ENCODE measurements at regions not wholly inside any gene's neighbourhood (a gene's known extent, or its start where the extent isn't known, plus 50 kb on each side); places are given as distances from the start of the nearest gene placed in this dataset.

DNA sequence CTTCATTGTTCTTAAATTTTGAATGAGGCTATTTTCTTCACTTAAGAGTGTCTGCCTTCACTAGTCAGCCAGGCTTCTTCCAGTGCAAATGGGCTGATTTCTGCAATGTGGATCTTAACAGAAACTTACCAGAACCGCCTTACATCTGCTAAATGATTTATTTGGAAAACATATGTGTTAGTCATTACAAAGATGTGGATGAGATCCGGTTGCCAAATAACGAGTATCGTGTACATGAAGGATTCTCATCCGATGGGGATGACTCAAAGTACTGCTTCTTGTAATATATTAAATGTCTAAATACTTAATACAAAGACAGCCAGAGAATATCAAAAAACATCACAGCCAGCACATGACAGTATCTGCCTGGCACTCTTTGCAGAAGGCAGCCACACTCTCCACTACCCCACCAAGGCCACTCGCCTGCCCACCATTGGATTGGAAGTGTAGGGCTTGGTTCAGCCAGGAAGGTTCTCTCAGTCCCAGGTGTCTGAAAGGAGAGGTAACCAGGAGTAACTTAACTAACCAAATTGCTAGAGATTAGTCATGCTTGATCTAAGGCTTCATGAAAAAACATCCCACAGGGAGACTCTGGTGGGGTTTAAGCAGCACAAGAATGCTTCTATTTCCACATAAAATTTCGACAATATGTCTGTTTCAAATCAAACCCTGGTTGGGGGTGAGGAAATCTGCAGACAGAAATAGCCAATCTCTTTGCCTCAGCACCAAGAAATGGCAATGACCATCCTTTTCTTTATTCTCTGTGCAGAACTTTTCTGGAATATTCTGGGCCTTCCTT lies 174.8 kb downstream of the GADD45G start:
- H3K14ac ChIP-seq (ENCODE audit: low read length in 2 of 2): no peak overlapping the region
- H2AFZ ChIP-seq (ENCODE audit: low read depth, low read length): no peak overlapping the region
- peak overlapping the region; percentile 29 for H3K9ac ChIP-seq (ENCODE audit: low read length)
- H3K27me3 ChIP-seq (ENCODE audit: control insufficient read depth in 1 of 2, insufficient read depth in 1 of 2, low read length in 2 of 2): peaks cover 13 to 39% of the 10 kb centered on the region in 2 experiments
- no peak overlapping the region for H2BK5ac ChIP-seq (ENCODE audit: low read depth, low read length, poor library complexity, severe bottlenecking)
- H4K91ac ChIP-seq (ENCODE audit: low read length): no peak overlapping the region
- no peak overlapping the region for H3K27ac ChIP-seq (ENCODE audit: low read length, poor library complexity, severe bottlenecking)
- H2BK15ac ChIP-seq (ENCODE audit: low read depth, poor library complexity, severe bottlenecking): no peak overlapping the region
- no peak overlapping the region for H4K8ac ChIP-seq (ENCODE audit: low read length)
- no peak overlapping the region for H2BK120ac ChIP-seq (ENCODE audit: low read depth, low read length)
- H3K9me3 ChIP-seq (ENCODE audit: control insufficient read depth, low read length): no peaks in the 10 kb centered on the region
- no peak overlapping the region for H3K4me3 ChIP-seq (ENCODE audit: insufficient read depth in 1 of 2, low read depth in 1 of 2, low read length in 2 of 2)
- no peaks in the 10 kb centered on the region for H3K79me1 ChIP-seq (replicated peaks; ENCODE audit: low read length, poor library complexity, severe bottlenecking)
- H2BK12ac ChIP-seq (ENCODE audit: low read length in 2 of 2): no peak overlapping the region
- 100% methylated on average over 1 of the region's 7 CpGs for WGBS
- H3K18ac ChIP-seq (ENCODE audit: low read depth in 1 of 2, low read length in 2 of 2): no peak overlapping the region
- peaks cover 6% of the 10 kb centered on the region for H3K4me1 ChIP-seq (ENCODE audit: control insufficient read depth, insufficient read depth, low read depth, low read length)
- DNase-seq: peak; percentile 28
- H3K4me2 ChIP-seq (ENCODE audit: low read length, poor library complexity, severe bottlenecking): no peak overlapping the region
- H3K36me3 ChIP-seq (ENCODE audit: control insufficient read depth in 1 of 2, insufficient read depth in 2 of 2, low read depth in 1 of 2, low read length in 2 of 2): no peaks in the 10 kb centered on the region
- H2AK5ac ChIP-seq (ENCODE audit: low read length, severe bottlenecking): no peak overlapping the region
- H3K23ac ChIP-seq (ENCODE audit: low read length in 2 of 2): no peak overlapping the region
- H3K4ac ChIP-seq (ENCODE audit: low read depth in 1 of 2, low read length in 2 of 2): no peak overlapping the region

DNA sequence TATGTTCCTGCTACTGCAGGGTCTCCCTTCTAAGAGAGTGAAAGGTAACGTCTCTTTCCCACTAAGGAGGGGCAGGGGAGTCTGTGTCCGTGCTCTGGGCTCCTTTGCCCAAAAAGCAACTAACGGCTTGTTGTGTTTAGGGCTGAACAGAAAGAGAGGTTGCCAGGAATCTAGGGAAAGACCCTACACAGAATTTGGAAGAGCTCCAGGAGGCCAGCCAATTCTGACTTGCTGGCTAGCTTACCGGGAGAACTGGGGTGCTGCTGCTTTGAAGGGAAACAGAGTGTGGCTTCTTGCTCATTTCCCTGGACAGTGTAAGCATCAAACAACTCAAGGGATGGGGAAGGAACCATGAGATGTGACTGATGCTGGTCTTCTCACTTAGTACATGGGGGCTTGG lies 176.1 kb downstream of the GADD45G start:
- no peak overlapping the region for H2AFZ ChIP-seq (ENCODE audit: low read depth, low read length)
- H3K4me2 ChIP-seq (ENCODE audit: low read length, poor library complexity, severe bottlenecking): no peak overlapping the region
- no peak overlapping the region for H3K18ac ChIP-seq (ENCODE audit: low read depth in 1 of 2, low read length in 2 of 2)
- WGBS: 88% methylated on average over 4 of the region's 4 CpGs
- H2BK15ac ChIP-seq (ENCODE audit: low read depth, poor library complexity, severe bottlenecking): no peak overlapping the region
- no peak overlapping the region for H3K14ac ChIP-seq (ENCODE audit: low read length in 2 of 2)
- no peak overlapping the region for H2AK5ac ChIP-seq (ENCODE audit: low read length, severe bottlenecking)
- no peaks in the 10 kb centered on the region for H3K9me3 ChIP-seq (ENCODE audit: control insufficient read depth, low read length)
- no peaks in the 10 kb centered on the region for H3K36me3 ChIP-seq (ENCODE audit: control insufficient read depth in 1 of 2, insufficient read depth in 2 of 2, low read depth in 1 of 2, low read length in 2 of 2)
- H2BK5ac ChIP-seq (ENCODE audit: low read depth, low read length, poor library complexity, severe bottlenecking): no peak overlapping the region
- H3K27ac ChIP-seq (ENCODE audit: low read length, poor library complexity, severe bottlenecking): no peak overlapping the region
- H2BK12ac ChIP-seq (ENCODE audit: low read length in 2 of 2): no peak overlapping the region
- peaks cover 10 to 32% of the 10 kb centered on the region in 2 experiments for H3K27me3 ChIP-seq (ENCODE audit: control insufficient read depth in 1 of 2, insufficient read depth in 1 of 2, low read length in 2 of 2)
- no peak overlapping the region for H3K4me3 ChIP-seq (ENCODE audit: insufficient read depth in 1 of 2, low read depth in 1 of 2, low read length in 2 of 2)
- no peak overlapping the region for H4K91ac ChIP-seq (ENCODE audit: low read length)
- no peaks in the 10 kb centered on the region for H3K79me1 ChIP-seq (replicated peaks; ENCODE audit: low read length, poor library complexity, severe bottlenecking)
- no peak overlapping the region for H3K23ac ChIP-seq (ENCODE audit: low read length in 2 of 2)
- DNase-seq: no peak
- H3K4ac ChIP-seq (ENCODE audit: low read depth in 1 of 2, low read length in 2 of 2): no peak overlapping the region
- no peak overlapping the region for H3K9ac ChIP-seq (ENCODE audit: low read length)
- H2BK120ac ChIP-seq (ENCODE audit: low read depth, low read length): no peak overlapping the region
- no peak overlapping the region for H4K8ac ChIP-seq (ENCODE audit: low read length)
- H3K4me1 ChIP-seq (ENCODE audit: control insufficient read depth, insufficient read depth, low read depth, low read length): peaks cover 4% of the 10 kb centered on the region

DNA sequence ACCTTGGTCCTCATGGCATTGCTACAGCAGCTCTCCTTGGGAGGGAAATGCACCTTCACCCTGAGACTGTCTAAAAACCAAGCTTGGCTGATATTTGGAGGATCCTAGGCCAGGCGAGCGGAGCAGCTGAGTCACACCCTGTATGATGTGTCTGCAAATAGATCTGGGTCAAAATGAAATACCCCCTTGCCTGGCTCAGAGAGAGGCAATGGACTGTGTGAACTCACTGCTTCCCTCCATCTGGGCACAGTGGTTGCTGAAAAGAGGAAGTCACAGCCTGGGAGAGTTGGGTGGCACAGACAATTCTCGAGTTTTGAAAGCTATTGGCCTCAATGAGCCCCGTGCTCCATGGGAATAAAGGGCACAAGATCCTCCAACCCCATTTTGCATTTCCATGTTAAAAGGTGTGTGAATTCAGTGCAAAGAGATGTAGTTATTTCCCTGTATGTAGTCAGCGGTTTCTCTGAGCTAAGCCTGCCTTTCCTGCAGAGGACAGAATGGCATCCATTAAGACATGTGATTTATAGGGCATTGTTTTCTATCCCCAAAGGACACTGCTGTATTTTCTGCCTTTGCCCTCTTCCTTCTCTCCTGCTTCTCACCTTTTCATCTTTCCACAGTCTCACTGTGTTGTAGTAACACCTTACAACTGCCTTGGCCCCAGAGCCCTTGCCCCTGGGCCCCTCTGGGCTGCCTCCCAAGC lies 177.2 kb downstream of the GADD45G start:
- Histone ChIP-seq H3K4me3 (ENCODE audit: insufficient read depth in 1 of 2, low read depth in 1 of 2, low read length in 2 of 2) (no peak overlapping the region), H2BK12ac (ENCODE audit: low read length in 2 of 2) (peak overlapping the region in 1 of 2 experiments; percentile 52), H3K14ac (ENCODE audit: low read length in 2 of 2) (peak overlapping the region in 1 of 2 experiments; percentile 87), H3K27me3 (ENCODE audit: control insufficient read depth in 1 of 2, insufficient read depth in 1 of 2, low read length in 2 of 2) (peaks cover 0 to 22% of the 10 kb centered on the region in 2 experiments), H3K4ac (ENCODE audit: low read depth in 1 of 2, low read length in 2 of 2) (no peak overlapping the region), H3K79me1 (replicated peaks; ENCODE audit: low read length, poor library complexity, severe bottlenecking) (no peaks in the 10 kb centered on the region), H4K91ac (ENCODE audit: low read length) (no peak overlapping the region), H3K4me2 (ENCODE audit: low read length, poor library complexity, severe bottlenecking) (no peak overlapping the region), H3K4me1 (ENCODE audit: control insufficient read depth, insufficient read depth, low read depth, low read length) (peaks cover 4% of the 10 kb centered on the region), H3K36me3 (ENCODE audit: control insufficient read depth in 1 of 2, insufficient read depth in 2 of 2, low read depth in 1 of 2, low read length in 2 of 2) (no peaks in the 10 kb centered on the region), H3K9me3 (ENCODE audit: control insufficient read depth, low read length) (no peaks in the 10 kb centered on the region), H2BK120ac (ENCODE audit: low read depth, low read length) (no peak overlapping the region), H3K18ac (ENCODE audit: low read depth in 1 of 2, low read length in 2 of 2) (no peak overlapping the region), H3K27ac (ENCODE audit: low read length, poor library complexity, severe bottlenecking) (no peak overlapping the region), H4K8ac (ENCODE audit: low read length) (no peak overlapping the region), H3K23ac (ENCODE audit: low read length in 2 of 2) (no peak overlapping the region), H2BK15ac (ENCODE audit: low read depth, poor library complexity, severe bottlenecking) (no peak overlapping the region), H2AFZ (ENCODE audit: low read depth, low read length) (no peak overlapping the region), H2BK5ac (ENCODE audit: low read depth, low read length, poor library complexity, severe bottlenecking) (no peak overlapping the region), H2AK5ac (ENCODE audit: low read length, severe bottlenecking) (no peak overlapping the region), H3K9ac (ENCODE audit: low read length) (no peak overlapping the region)
- no peak for DNase-seq
- WGBS: 85% methylated on average over 5 of the region's 5 CpGs

GRCh38 chr9:89786655-89787054 lies 181.8 kb downstream of the GADD45G start:
- no peak overlapping the region for H3K9ac ChIP-seq (ENCODE audit: low read length)

More at GRCh38 chr9:89786655-89787054, 181.8 kb downstream of the GADD45G start:
- Histone ChIP-seq H2BK120ac (ENCODE audit: low read depth, low read length) (no peak overlapping the region), H3K18ac (ENCODE audit: low read depth in 1 of 2, low read length in 2 of 2) (no peak overlapping the region), H3K4ac (ENCODE audit: low read depth in 1 of 2, low read length in 2 of 2) (no peak overlapping the region), H3K36me3 (ENCODE audit: control insufficient read depth in 1 of 2, insufficient read depth in 2 of 2, low read depth in 1 of 2, low read length in 2 of 2) (no peaks in the 10 kb centered on the region), H3K27me3 (ENCODE audit: control insufficient read depth in 1 of 2, insufficient read depth in 1 of 2, low read length in 2 of 2) (peaks cover 6 to 8% of the 10 kb centered on the region in 2 experiments), H2AFZ (ENCODE audit: low read depth, low read length) (no peak overlapping the region), H2BK15ac (ENCODE audit: low read depth, poor library complexity, severe bottlenecking) (no peak overlapping the region), H3K27ac (ENCODE audit: low read length, poor library complexity, severe bottlenecking) (no peak overlapping the region), H3K4me2 (ENCODE audit: low read length, poor library complexity, severe bottlenecking) (no peak overlapping the region), H4K91ac (ENCODE audit: low read length) (peak overlapping the region; percentile 1), H3K4me3 (ENCODE audit: insufficient read depth in 1 of 2, low read depth in 1 of 2, low read length in 2 of 2) (no peak overlapping the region), H2AK5ac (ENCODE audit: low read length, severe bottlenecking) (no peak overlapping the region), H3K14ac (ENCODE audit: low read length in 2 of 2) (no peak overlapping the region), H3K9me3 (ENCODE audit: control insufficient read depth, low read length) (no peaks in the 10 kb centered on the region), H2BK5ac (ENCODE audit: low read depth, low read length, poor library complexity, severe bottlenecking) (no peak overlapping the region), H4K8ac (ENCODE audit: low read length) (peak overlapping the region; percentile 67), H2BK12ac (ENCODE audit: low read length in 2 of 2) (no peak overlapping the region), H3K79me1 (replicated peaks; ENCODE audit: low read length, poor library complexity, severe bottlenecking) (no peaks in the 10 kb centered on the region), H3K4me1 (ENCODE audit: control insufficient read depth, insufficient read depth, low read depth, low read length) (peaks cover 2% of the 10 kb centered on the region), H3K23ac (ENCODE audit: low read length in 2 of 2) (no peak overlapping the region)
- 37% methylated on average over 1 of the region's 1 CpG for WGBS
- peak; percentile 45 for DNase-seq
